Neural crest cell (in vitro differentiated cells): ENCODE measurements at regions not wholly inside any gene's neighbourhood (a gene's known extent, or its start where the extent isn't known, plus 50 kb on each side); places are given as distances from the start of the nearest gene placed in this dataset.
"Not testable (repeated sequence)": the region's sequence is repeated elsewhere in the genome, so short reads cannot be mapped to it uniquely, and the experiment has no call there.

Experiments used
- DNase-seq: peaks from one replicate; pipeline ENCODE4 v3.0.0; 2021; ENCODE audit warnings: low read depth, mixed read lengths, low spot score
- H3K27ac Mint-ChIP-seq: one replicate; pipeline ENCODE4 v1.8.0; 2021; ENCODE audit warnings: mild to moderate bottlenecking, mixed read lengths; ENCODE audit not compliant: unreplicated experiment
- H3K27me3 Mint-ChIP-seq: 2 replicates; pipeline ENCODE4 v1.8.0; 2021; ENCODE audit warnings: low read depth, mild to moderate bottlenecking, mixed read lengths
- H3K36me3 Mint-ChIP-seq: 2 replicates; pipeline ENCODE4 v1.8.0; 2021; ENCODE audit warnings: low read depth, mild to moderate bottlenecking, mixed read lengths
- H3K4me1 Mint-ChIP-seq: 2 replicates; pipeline ENCODE4 v1.8.0; 2021; ENCODE audit warnings: mixed read lengths
- H3K4me3 Mint-ChIP-seq: one replicate; pipeline ENCODE4 v1.8.0; 2021; ENCODE audit warnings: mild to moderate bottlenecking, mixed read lengths
- H3K9me3 Mint-ChIP-seq: 2 replicates; pipeline ENCODE4 v1.8.0; 2021; ENCODE audit warnings: mixed read lengths
- TF ChIP-seq, protein P1 (sequence below): fragments of 200-600 bp; sonication (generic); conservative IDR thresholded peaks from 2 replicates; pipeline ENCODE4 v1.5.0; 2021; ENCODE audit warnings: antibody characterized with exemption, mild to moderate bottlenecking

DNA sequence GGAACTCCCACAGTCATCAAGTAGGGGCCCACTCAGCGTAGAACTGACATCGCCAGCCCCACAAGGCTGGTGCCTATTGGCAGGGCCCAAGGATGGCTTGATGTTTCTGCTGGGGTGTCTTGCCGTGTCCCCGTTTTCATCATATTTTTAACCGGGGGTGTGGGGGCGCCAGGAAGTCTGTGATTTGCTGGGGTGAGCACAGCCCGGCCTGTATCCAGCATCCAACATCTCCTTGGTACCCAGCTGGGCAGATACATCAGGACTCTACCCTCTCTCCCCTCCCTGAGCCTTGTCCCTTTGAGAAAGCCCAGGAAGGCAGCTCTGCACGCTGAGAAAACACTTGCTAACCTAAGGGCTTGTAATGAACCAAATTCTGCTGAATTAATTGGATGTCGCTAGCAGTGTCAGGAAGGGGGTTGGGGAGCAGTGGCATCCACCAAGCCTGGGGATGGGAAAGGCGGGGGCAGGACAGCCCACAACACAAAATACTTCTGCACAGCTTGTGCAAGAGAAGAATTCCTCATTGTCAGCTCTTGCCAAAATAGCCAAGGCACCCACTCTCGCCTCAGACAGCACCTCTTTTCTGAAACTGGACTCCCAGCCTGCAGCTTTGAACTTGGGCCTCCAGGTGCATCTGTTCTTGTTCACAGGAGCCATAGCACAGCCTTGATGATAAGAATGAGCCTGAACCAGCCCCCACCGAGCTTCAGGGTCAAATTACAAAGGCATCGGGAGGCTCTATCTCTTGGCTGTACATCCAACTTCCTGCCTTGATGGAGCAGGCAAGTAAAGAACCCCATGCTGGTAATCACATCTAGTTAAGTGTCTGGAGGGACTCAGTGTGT, 63.7 kb upstream of the LYRM9 start:
- TF ChIP-seq, protein P1, sequence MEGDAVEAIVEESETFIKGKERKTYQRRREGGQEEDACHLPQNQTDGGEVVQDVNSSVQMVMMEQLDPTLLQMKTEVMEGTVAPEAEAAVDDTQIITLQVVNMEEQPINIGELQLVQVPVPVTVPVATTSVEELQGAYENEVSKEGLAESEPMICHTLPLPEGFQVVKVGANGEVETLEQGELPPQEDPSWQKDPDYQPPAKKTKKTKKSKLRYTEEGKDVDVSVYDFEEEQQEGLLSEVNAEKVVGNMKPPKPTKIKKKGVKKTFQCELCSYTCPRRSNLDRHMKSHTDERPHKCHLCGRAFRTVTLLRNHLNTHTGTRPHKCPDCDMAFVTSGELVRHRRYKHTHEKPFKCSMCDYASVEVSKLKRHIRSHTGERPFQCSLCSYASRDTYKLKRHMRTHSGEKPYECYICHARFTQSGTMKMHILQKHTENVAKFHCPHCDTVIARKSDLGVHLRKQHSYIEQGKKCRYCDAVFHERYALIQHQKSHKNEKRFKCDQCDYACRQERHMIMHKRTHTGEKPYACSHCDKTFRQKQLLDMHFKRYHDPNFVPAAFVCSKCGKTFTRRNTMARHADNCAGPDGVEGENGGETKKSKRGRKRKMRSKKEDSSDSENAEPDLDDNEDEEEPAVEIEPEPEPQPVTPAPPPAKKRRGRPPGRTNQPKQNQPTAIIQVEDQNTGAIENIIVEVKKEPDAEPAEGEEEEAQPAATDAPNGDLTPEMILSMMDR, result no peak
- no peak overlapping the region for H3K27ac Mint-ChIP-seq
- no peaks in the 10 kb centered on the region for H3K36me3 Mint-ChIP-seq
- no peak overlapping the region for H3K4me3 Mint-ChIP-seq
- H3K9me3 Mint-ChIP-seq, result no peaks in the 10 kb centered on the region
- H3K4me1 Mint-ChIP-seq, result peaks cover 14% of the 10 kb centered on the region
- peaks cover 34% of the 10 kb centered on the region for H3K27me3 Mint-ChIP-seq
- DNase-seq, result no peak

DNA sequence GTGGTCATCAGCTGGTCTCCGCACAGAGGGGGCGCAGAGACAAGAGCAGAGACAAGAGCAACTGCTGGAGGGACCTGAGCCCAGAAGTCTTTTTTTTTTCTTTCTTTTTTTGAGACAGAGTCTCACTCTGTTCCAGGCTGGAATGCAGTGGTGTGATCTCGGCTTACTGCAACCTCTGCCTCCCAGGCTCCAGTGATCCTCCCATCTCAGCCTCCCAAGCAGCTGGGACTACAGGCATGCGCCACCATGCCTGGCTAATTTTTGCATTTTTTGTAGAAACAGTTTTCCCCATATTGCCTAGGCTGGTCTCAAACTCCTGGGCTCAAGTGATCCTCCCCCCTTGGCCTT, 64.3 kb upstream of the LYRM9 start:
- H3K27ac Mint-ChIP-seq, H3K36me3 Mint-ChIP-seq, H3K4me3 Mint-ChIP-seq, DNase-seq, H3K9me3 Mint-ChIP-seq: not testable (repeated sequence)
- Mint-ChIP-seq H3K4me1 (peaks cover 11% of the 10 kb centered on the region), H3K27me3 (peaks cover 37% of the 10 kb centered on the region)

DNA sequence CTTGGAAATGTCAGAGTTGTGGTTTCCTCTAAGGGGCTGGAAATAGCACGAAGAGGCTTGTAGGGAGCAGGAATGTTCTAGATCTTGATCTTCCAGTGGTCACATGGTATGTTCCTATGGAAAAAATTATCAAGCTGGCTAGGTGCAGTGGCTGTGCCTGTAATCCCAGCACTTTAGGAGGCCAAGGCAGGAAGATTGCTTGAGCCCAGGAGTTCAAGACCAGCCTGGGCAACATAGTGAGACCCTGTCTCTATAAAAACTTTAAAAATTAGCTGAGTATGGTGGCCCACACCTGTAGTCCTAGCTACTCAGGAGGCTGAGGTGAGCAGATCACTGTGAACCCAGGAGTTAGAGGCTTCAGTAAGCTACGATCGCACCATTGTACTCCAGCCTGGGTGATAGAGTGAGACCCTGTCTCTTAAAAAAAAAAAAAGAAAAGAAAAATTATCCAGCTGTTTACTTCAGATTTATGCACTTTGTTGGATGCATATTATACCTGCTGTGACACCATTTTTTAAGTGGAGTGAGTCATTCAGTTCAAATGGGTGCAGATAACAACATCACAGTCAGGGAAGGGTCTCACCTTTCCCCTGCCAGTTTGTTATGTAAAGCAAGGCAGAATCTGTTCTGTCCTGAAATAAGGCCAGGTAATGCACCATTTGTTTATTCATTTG, 65.7 kb upstream of the LYRM9 start:
- Mint-ChIP-seq H3K27me3 (peaks cover 29% of the 10 kb centered on the region), H3K9me3 (no peaks in the 10 kb centered on the region), H3K4me1 (peaks cover 11% of the 10 kb centered on the region), H3K36me3 (no peaks in the 10 kb centered on the region), H3K4me3 (no peak overlapping the region), H3K27ac (no peak overlapping the region)
- TF ChIP-seq, protein P1, result no peak
- no peak for DNase-seq

DNA sequence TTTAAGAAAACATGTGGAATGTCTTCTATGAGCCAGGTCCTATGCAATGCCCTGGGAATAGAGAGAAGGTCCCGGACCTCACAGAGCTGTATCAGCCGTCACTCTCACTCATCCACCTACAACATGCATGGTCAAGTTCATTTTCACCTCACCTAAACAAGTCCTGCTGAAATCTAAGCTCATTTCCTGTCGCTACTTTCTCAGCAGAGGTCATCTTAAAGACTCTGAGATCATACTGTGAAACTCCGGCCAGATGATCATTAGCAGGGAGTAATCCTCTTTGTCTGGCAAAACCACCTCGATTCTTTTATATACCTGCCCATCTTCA, 66.2 kb upstream of the LYRM9 start:
- H3K36me3 Mint-ChIP-seq, result no peaks in the 10 kb centered on the region
- no peak overlapping the region for H3K4me3 Mint-ChIP-seq
- no peaks in the 10 kb centered on the region for H3K9me3 Mint-ChIP-seq
- peaks cover 25% of the 10 kb centered on the region for H3K27me3 Mint-ChIP-seq
- DNase-seq, result no peak
- TF ChIP-seq, protein P1, result no peak
- H3K27ac Mint-ChIP-seq, result no peak overlapping the region
- peaks cover 11% of the 10 kb centered on the region for H3K4me1 Mint-ChIP-seq

DNA sequence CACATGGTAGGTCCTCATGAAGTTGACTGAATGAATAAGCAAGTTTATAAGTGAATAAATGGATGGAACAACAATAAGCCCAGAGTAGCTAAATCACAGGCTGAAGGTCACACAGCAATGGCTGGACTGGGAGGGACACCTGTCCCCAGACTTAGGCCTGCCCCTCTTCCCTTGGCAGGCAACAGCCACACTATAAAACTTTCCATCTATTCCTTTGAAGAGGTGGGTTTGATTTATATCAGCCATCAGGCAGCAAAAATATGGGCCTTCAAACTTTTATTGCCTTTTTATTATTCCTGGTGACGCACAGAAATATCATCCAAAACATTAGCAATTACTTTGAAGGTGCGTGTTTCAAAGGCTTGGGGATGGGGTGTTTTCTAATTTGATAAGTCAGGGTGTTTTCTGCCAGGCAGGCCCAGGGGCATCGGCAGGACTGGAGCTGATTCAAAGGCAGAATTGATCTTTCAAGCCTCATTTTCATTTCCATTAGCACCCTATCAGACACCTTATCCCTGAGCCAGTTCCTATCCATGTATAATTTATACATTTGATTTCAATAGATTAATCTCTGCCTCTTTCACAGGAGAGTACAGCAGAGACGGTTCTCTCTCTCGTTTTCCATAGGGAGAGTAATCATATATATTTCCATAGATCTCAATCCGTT, 67.2 kb upstream of the LYRM9 start:
- H3K9me3 Mint-ChIP-seq, result no peaks in the 10 kb centered on the region
- no peak for DNase-seq
- TF ChIP-seq, protein P1, result no peak
- H3K27ac Mint-ChIP-seq, result no peak overlapping the region
- peaks cover 11% of the 10 kb centered on the region for H3K4me1 Mint-ChIP-seq
- no peak overlapping the region for H3K4me3 Mint-ChIP-seq
- H3K36me3 Mint-ChIP-seq, result no peaks in the 10 kb centered on the region
- H3K27me3 Mint-ChIP-seq, result peaks cover 15% of the 10 kb centered on the region

DNA sequence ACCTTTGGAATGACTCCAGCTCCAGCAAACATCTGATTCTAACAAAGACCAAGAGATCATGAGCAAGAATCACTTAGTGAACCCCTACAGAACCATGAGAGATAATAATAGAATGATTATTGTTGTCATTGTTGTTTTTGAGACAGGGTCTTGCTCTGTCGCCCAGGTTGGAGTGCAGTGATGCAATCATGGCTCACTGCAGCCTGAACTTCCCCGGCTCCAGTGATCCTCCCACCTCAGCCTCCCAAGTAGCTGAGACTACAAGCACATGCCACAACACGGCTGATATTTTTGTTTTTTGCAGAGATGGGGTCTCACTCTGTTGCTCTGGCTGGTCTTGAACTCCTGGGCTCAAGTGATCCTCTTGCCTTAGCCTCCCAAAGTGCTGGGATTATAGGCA, 69.4 kb upstream of the LYRM9 start:
- peaks cover 13% of the 10 kb centered on the region for H3K27me3 Mint-ChIP-seq

More for the DNA sequence above, 69.4 kb upstream of the LYRM9 start:
- H3K4me3 Mint-ChIP-seq, DNase-seq, H3K4me1 Mint-ChIP-seq, H3K9me3 Mint-ChIP-seq, H3K27ac Mint-ChIP-seq, H3K36me3 Mint-ChIP-seq: not testable (repeated sequence)
